Stimulated activated memory B cell treated with anti-CD40 and anti-IgM and Interleukin-4, amounts not matched to agents 10 μg/mL and 1 μg/mL and 100 μg/mL, for 72 hours (primary cell): ENCODE measurements at regions not wholly inside any gene's neighbourhood (a gene's known extent, or its start where the extent isn't known, plus 50 kb on each side); places are given as distances from the start of the nearest gene placed in this dataset.

Experiments used
- ATAC-seq: fragments of 150-1000 bp; cut with Tn5 transposase; 2 replicates; pipeline ENCODE4 v1.10.0; 2021
- H3K27ac Mint-ChIP-seq: one replicate; pipeline ENCODE4 v1.8.0; 2022; ENCODE audit warnings: mild to moderate bottlenecking, mixed read lengths
- H3K27me3 Mint-ChIP-seq: one replicate; pipeline ENCODE4 v1.8.0; 2022; ENCODE audit warnings: mixed read lengths
- H3K36me3 Mint-ChIP-seq: one replicate; pipeline ENCODE4 v1.8.0; 2022; ENCODE audit warnings: mixed read lengths
- H3K4me1 Mint-ChIP-seq: one replicate; pipeline ENCODE4 v1.8.0; 2022; ENCODE audit warnings: mixed read lengths
- H3K4me3 Mint-ChIP-seq: one replicate; pipeline ENCODE4 v1.8.0; 2022; ENCODE audit warnings: mild to moderate bottlenecking, moderate library complexity, mixed read lengths
- H3K9me3 Mint-ChIP-seq: one replicate; pipeline ENCODE4 v1.8.0; 2022; ENCODE audit warnings: mixed read lengths

DNA sequence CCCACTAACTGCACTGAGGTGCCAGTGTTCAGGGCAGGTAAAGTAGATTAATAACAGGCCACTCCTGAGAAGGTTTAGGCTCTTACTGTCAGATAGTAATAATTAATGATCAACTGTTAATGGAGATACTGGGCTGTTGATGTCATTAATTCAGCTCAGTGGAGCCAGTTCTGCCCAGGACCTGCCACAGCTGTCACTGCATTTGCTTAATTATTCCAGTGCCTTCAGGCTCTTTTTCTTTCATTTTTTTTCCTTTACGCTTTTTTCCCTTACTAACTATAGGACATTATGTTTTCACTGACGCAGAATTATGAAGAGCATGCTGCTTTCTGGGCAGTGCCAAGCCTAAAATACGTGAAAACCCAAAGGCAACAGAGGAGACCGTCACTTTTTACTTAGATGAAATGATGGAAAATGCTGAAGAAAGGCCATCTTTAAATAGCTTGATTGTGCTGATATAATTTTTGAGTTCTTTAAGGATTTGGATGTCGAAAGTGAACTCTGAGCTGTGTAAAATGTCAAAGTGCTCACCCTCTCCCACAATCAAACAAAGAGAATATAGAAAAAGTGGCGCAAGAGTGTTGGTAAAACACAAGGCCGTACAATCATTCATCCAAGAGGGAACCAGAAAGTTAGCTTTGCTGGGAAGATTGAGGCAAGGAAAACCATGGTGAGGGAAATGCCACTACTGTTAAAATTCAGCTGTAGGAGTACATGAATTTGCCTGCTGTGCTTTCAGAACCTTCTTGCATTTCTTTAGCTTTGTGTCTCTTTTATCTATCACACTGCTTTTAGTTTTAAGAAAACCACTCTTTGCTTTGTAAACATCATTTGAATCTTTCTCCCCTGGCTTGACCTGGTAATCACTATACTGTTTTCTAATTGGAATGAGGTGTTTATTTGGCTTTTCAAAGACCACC lies 192.0 kb upstream of the ZEB2 start:
- Mint-ChIP-seq H3K27ac (no peak overlapping the region), H3K27me3 (no peaks in the 10 kb centered on the region), H3K4me1 (no peaks in the 10 kb centered on the region), H3K9me3 (no peaks in the 10 kb centered on the region), H3K4me3 (no peak overlapping the region), H3K36me3 (peaks cover 3% of the 10 kb centered on the region)
- ATAC-seq = no peak

GRCh38 chr2:144711084-144711483 lies 191.2 kb upstream of the ZEB2 start:
- H3K9me3 Mint-ChIP-seq = no peaks in the 10 kb centered on the region
- H3K27me3 Mint-ChIP-seq = no peaks in the 10 kb centered on the region
- no peaks in the 10 kb centered on the region for H3K4me1 Mint-ChIP-seq
- no peaks in the 10 kb centered on the region for H3K36me3 Mint-ChIP-seq
- ATAC-seq = no peak
- no peak overlapping the region for H3K4me3 Mint-ChIP-seq
- H3K27ac Mint-ChIP-seq = no peak overlapping the region

- Mint-ChIP-seq H3K9me3 (no peaks in the 10 kb centered on the region), H3K4me1 (peaks cover 21% of the 10 kb centered on the region), H3K4me3 (no peak overlapping the region), H3K27ac (no peak overlapping the region), H3K27me3 (no peaks in the 10 kb centered on the region), H3K36me3 (no peaks in the 10 kb centered on the region)
- ATAC-seq = no peak
These were observed 188.7 kb upstream of the ZEB2 start for GRCh38 chr2:144708626-144709025.

- no peak overlapping the region for H3K27ac Mint-ChIP-seq
- H3K9me3 Mint-ChIP-seq = no peaks in the 10 kb centered on the region
- H3K4me1 Mint-ChIP-seq = peaks cover 27% of the 10 kb centered on the region
- H3K36me3 Mint-ChIP-seq = no peaks in the 10 kb centered on the region
- ATAC-seq = no peak
- no peaks in the 10 kb centered on the region for H3K27me3 Mint-ChIP-seq
- no peak overlapping the region for H3K4me3 Mint-ChIP-seq
These were observed 187.9 kb upstream of the ZEB2 start for GRCh38 chr2:144707736-144708326.

GRCh38 chr2:144706647-144707046 lies 186.7 kb upstream of the ZEB2 start:
- no peak for ATAC-seq
- no peak overlapping the region for H3K4me3 Mint-ChIP-seq
- no peaks in the 10 kb centered on the region for H3K36me3 Mint-ChIP-seq
- H3K4me1 Mint-ChIP-seq = peaks cover 39% of the 10 kb centered on the region
- H3K27me3 Mint-ChIP-seq = no peaks in the 10 kb centered on the region
- no peak overlapping the region for H3K27ac Mint-ChIP-seq
- H3K9me3 Mint-ChIP-seq = no peaks in the 10 kb centered on the region

- H3K27me3 Mint-ChIP-seq = no peaks in the 10 kb centered on the region
- no peaks in the 10 kb centered on the region for H3K9me3 Mint-ChIP-seq
- no peaks in the 10 kb centered on the region for H3K36me3 Mint-ChIP-seq
- H3K4me3 Mint-ChIP-seq = no peak overlapping the region
- no peak overlapping the region for H3K27ac Mint-ChIP-seq
- H3K4me1 Mint-ChIP-seq = peaks cover 44% of the 10 kb centered on the region
- no peak for ATAC-seq
These were observed 185.7 kb upstream of the ZEB2 start for GRCh38 chr2:144705328-144706245.

GRCh38 chr2:144704709-144705095 lies 184.8 kb upstream of the ZEB2 start:
- Mint-ChIP-seq H3K4me1 (peaks cover 44% of the 10 kb centered on the region), H3K4me3 (no peak overlapping the region), H3K9me3 (no peaks in the 10 kb centered on the region), H3K27ac (no peak overlapping the region), H3K36me3 (no peaks in the 10 kb centered on the region), H3K27me3 (no peaks in the 10 kb centered on the region)
- no peak for ATAC-seq

GRCh38 chr2:144703852-144704708 lies 184.2 kb upstream of the ZEB2 start:
- no peaks in the 10 kb centered on the region for H3K27me3 Mint-ChIP-seq
- H3K4me3 Mint-ChIP-seq = no peak overlapping the region
- ATAC-seq = peak; percentile 91
- H3K9me3 Mint-ChIP-seq = no peaks in the 10 kb centered on the region
- H3K36me3 Mint-ChIP-seq = no peaks in the 10 kb centered on the region
- H3K27ac Mint-ChIP-seq = no peak overlapping the region
- H3K4me1 Mint-ChIP-seq = peaks cover 44% of the 10 kb centered on the region

GRCh38 chr2:144702051-144702450 lies 182.1 kb upstream of the ZEB2 start:
- no peak overlapping the region for H3K27ac Mint-ChIP-seq
- H3K4me3 Mint-ChIP-seq = no peak overlapping the region
- no peaks in the 10 kb centered on the region for H3K36me3 Mint-ChIP-seq
- H3K27me3 Mint-ChIP-seq = no peaks in the 10 kb centered on the region
- no peaks in the 10 kb centered on the region for H3K9me3 Mint-ChIP-seq
- peak; percentile 81 for ATAC-seq
- H3K4me1 Mint-ChIP-seq = peaks cover 44% of the 10 kb centered on the region

DNA sequence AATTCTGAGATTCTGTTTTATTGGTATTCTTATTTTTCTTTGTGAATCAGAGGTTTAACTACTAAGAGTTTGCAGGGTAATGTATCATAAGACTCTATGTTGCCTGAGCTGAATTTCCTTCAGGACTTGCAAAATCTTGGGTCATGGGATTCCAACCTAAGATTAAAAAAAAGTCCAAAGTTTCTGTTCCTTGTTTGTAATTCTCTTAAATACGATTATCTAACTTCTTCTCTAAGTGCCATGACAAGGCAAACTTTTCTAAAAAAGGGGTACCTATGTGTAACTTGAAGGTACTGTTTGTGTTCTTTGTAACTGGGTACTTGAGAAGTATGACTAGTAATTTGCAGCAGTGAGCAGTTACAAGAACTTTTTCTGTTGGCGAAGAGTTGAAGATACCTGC lies 181.3 kb upstream of the ZEB2 start:
- Mint-ChIP-seq H3K4me1 (peaks cover 44% of the 10 kb centered on the region), H3K9me3 (peaks cover 1% of the 10 kb centered on the region), H3K27ac (no peak overlapping the region), H3K4me3 (no peak overlapping the region), H3K27me3 (no peaks in the 10 kb centered on the region), H3K36me3 (no peaks in the 10 kb centered on the region)
- ATAC-seq = no peak

- Mint-ChIP-seq H3K27me3 (no peaks in the 10 kb centered on the region), H3K36me3 (no peaks in the 10 kb centered on the region), H3K9me3 (peaks cover 3% of the 10 kb centered on the region), H3K27ac (no peak overlapping the region), H3K4me3 (no peak overlapping the region), H3K4me1 (peaks cover 19% of the 10 kb centered on the region)
- no peak for ATAC-seq
These were observed 178.2 kb upstream of the ZEB2 start for GRCh38 chr2:144698156-144698555.

GRCh38 chr2:144695657-144696056 lies 175.7 kb upstream of the ZEB2 start:
- ATAC-seq = no peak
- H3K27ac Mint-ChIP-seq = no peak overlapping the region
- H3K27me3 Mint-ChIP-seq = no peaks in the 10 kb centered on the region
- H3K9me3 Mint-ChIP-seq = peaks cover 3% of the 10 kb centered on the region
- no peak overlapping the region for H3K4me3 Mint-ChIP-seq
- no peaks in the 10 kb centered on the region for H3K4me1 Mint-ChIP-seq
- no peaks in the 10 kb centered on the region for H3K36me3 Mint-ChIP-seq

DNA sequence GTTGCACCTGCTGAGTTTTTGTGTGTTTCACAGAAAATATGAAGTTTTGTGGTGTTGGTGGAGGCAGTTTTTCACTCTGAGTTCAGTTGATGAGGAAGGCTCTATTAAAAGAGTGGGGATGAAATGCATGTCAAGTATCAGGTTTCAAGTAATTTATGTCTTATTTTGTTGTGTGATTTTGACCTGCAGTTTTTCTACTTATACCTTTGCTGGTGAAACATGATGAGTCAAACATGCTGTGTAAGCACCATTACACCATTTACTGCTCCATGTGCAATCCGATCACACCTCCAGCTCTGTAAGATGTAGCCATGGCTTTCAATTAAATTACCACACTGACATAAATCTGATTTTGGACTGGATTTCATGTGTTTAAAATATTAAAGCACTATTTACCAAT lies 174.5 kb upstream of the ZEB2 start:
- Mint-ChIP-seq H3K9me3 (peaks cover 3% of the 10 kb centered on the region), H3K4me3 (no peak overlapping the region), H3K36me3 (no peaks in the 10 kb centered on the region), H3K27ac (no peak overlapping the region), H3K27me3 (no peaks in the 10 kb centered on the region), H3K4me1 (no peaks in the 10 kb centered on the region)
- no peak for ATAC-seq

DNA sequence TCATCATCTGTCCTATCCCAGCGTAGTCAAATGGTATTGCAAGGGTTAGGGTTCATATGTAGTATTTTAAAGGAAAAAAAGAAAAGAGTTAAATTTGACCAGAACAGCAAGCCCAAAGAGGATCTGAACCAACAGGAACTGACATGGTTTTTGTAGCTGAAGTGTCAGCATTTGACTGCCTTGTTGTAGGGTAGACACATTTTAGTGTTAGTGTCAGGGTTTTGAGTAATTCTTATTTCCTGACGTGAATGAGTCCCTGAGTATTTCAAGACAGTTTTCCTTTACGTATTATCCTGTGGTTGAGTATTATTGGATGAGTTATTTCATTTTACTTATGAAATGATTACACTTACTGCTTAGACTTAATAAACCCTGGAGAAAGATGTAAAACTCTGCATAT lies 173.3 kb upstream of the ZEB2 start:
- no peaks in the 10 kb centered on the region for H3K4me1 Mint-ChIP-seq
- H3K9me3 Mint-ChIP-seq = peaks cover 3% of the 10 kb centered on the region
- no peak for ATAC-seq
- no peaks in the 10 kb centered on the region for H3K36me3 Mint-ChIP-seq
- no peak overlapping the region for H3K4me3 Mint-ChIP-seq
- H3K27me3 Mint-ChIP-seq = no peaks in the 10 kb centered on the region
- no peak overlapping the region for H3K27ac Mint-ChIP-seq

GRCh38 chr2:144692661-144693060 lies 172.7 kb upstream of the ZEB2 start:
- no peak for ATAC-seq
- Mint-ChIP-seq H3K9me3 (peaks cover 3% of the 10 kb centered on the region), H3K4me3 (no peak overlapping the region), H3K36me3 (no peaks in the 10 kb centered on the region), H3K27ac (no peak overlapping the region), H3K27me3 (no peaks in the 10 kb centered on the region), H3K4me1 (no peaks in the 10 kb centered on the region)
